ENCODE measurements at regions not wholly inside any gene's neighbourhood (a gene's known extent, or its start where the extent isn't known, plus 50 kb on each side); places are given as distances from the start of the nearest gene placed in this dataset.
A peak's percentile ranks its signal among the peaks of the same experiment; 100 is the strongest.
"Not testable (repeated sequence)": the region's sequence is repeated elsewhere in the genome, so short reads cannot be mapped to it uniquely, and the experiment has no call there.

- H3K9me3 Mint-ChIP-seq = no peaks in the 10 kb centered on the region
- no peak overlapping the region for H3K27ac Mint-ChIP-seq
- no peaks in the 10 kb centered on the region for H3K4me1 Mint-ChIP-seq
- no peak for ATAC-seq
- H3K4me3 Mint-ChIP-seq = no peak overlapping the region
- H3K36me3 Mint-ChIP-seq = no peaks in the 10 kb centered on the region
- H3K27me3 Mint-ChIP-seq = no peaks in the 10 kb centered on the region
Observed at GRCh38 chr3:25844891-25845290, 55.0 kb downstream of the OXSM start.

DNA sequence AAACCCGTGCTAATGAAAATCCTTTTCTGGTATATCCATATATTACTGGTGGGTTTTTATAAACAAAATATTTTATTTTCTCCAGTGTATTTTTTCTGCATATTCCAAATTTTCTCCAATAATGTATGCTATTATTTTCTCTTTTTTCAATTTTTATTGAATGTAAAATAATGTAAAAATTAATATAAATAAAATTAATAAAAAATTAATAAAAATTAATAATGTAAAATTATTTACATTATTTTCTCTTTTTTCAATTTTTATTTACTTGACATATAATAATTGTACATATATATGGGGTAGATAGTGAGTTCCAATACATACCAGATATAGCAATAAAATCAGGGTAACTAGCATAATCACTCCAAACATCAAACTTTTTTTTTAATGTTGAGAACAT, 56.4 kb downstream of the OXSM start:
- no peaks in the 10 kb centered on the region for H3K27me3 Mint-ChIP-seq
- no peaks in the 10 kb centered on the region for H3K36me3 Mint-ChIP-seq
- no peaks in the 10 kb centered on the region for H3K9me3 Mint-ChIP-seq
- no peak overlapping the region for H3K4me3 Mint-ChIP-seq
- no peaks in the 10 kb centered on the region for H3K4me1 Mint-ChIP-seq
- ATAC-seq = no peak
- no peak overlapping the region for H3K27ac Mint-ChIP-seq

GRCh38 chr3:25849091-25849490, 59.2 kb downstream of the OXSM start:
- H3K27me3 Mint-ChIP-seq = no peaks in the 10 kb centered on the region
- H3K4me3 Mint-ChIP-seq = no peak overlapping the region
- H3K27ac Mint-ChIP-seq = no peak overlapping the region
- no peaks in the 10 kb centered on the region for H3K9me3 Mint-ChIP-seq
- no peaks in the 10 kb centered on the region for H3K4me1 Mint-ChIP-seq
- no peak for ATAC-seq
- H3K36me3 Mint-ChIP-seq = no peaks in the 10 kb centered on the region

DNA sequence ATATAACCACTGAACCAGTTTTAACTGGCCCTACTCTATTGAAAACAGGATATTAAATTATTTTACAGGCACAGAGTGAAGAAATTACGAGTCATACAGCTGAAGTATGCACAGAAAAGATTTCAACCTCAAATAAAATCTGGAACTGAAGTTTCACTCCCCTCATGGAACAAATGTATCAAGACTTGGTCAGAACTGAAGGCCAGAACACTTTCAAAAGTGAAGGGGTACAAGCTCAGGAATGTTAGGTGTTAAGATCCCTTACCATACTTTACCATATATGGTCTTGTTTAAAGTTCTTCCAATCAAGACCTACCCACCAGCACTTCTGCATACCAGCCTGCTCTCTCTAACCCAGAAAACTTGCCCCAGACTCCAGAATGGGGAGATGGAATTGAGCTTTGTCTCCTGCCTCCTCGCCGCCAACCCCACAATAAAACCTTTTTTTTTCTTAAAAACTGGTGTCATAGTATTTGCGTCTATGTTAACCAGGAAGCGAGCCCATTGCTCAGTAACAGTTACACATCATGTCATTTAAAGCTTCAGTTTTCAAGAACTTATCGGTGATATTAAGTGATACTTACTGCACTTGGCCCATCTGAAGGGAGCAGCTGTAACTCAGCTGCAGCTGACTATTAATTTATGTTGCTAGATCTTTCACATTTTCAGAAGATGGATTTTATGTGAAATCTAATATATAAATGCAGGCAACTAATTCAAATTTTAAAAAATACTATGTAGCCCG, 59.9 kb downstream of the OXSM start:
- H3K27ac Mint-ChIP-seq = no peak overlapping the region
- H3K4me3 Mint-ChIP-seq = no peak overlapping the region

GRCh38 chr3:25851693-25852259, 61.9 kb downstream of the OXSM start:
- H3K36me3 Mint-ChIP-seq, H3K9me3 Mint-ChIP-seq, H3K4me3 Mint-ChIP-seq, H3K27ac Mint-ChIP-seq, H3K27me3 Mint-ChIP-seq, ATAC-seq, H3K4me1 Mint-ChIP-seq: not testable (repeated sequence)

More for the DNA sequence above, 59.9 kb downstream of the OXSM start:
- Mint-ChIP-seq H3K36me3 (no peaks in the 10 kb centered on the region), H3K4me1 (no peaks in the 10 kb centered on the region), H3K27me3 (no peaks in the 10 kb centered on the region), H3K9me3 (no peaks in the 10 kb centered on the region)
- no peak for ATAC-seq

DNA sequence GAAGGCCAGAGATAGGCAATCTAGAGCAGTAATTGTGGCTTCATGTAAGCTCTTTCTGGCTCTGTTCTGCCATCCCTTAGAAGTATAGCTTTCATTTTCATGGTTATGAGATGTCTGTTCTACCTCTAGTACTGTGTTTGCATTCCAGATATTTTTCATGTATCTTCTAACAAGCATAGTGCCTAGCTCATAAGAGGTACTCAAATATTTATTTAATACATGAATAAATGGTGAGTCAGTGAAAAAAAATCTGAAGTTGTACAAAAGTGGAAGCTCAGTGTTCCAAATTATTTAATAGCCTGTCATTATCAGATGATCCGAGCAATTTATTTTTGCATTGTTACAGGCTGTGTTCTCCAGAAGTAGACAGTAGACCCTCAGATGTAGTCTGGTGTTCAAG, 64.3 kb downstream of the OXSM start:
- no peak for ATAC-seq
- H3K27ac Mint-ChIP-seq = no peak overlapping the region

DNA sequence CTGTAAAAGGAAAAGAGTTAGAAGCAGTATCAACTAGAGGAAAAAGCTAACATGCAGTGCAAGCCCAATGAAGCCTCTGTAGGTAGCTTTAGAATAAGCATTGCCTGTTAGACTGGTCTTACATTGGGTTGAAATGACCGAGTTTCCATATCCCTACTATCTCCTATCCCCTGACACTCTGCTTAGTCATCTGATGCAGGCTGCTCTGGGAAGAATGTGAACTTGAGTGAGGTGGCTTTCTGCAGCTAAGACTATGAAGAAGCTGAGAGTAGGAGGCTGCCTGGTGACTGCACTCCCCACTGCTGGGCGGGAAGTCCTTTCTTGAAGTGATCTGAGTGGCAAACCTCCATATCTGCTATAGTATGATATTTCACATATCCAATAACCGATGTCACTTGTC, 64.7 kb downstream of the OXSM start:
- Mint-ChIP-seq H3K27me3 (no peaks in the 10 kb centered on the region), H3K4me1 (no peaks in the 10 kb centered on the region), H3K9me3 (no peaks in the 10 kb centered on the region), H3K27ac (no peak overlapping the region), H3K4me3 (no peak overlapping the region), H3K36me3 (no peaks in the 10 kb centered on the region)
- no peak for ATAC-seq

More for the DNA sequence above, 64.3 kb downstream of the OXSM start:
- Mint-ChIP-seq H3K36me3 (no peaks in the 10 kb centered on the region), H3K27me3 (no peaks in the 10 kb centered on the region), H3K4me3 (no peak overlapping the region), H3K4me1 (no peaks in the 10 kb centered on the region), H3K9me3 (no peaks in the 10 kb centered on the region)

- Mint-ChIP-seq H3K27ac (no peak overlapping the region), H3K36me3 (no peaks in the 10 kb centered on the region), H3K9me3 (peaks cover 3% of the 10 kb centered on the region), H3K4me1 (no peaks in the 10 kb centered on the region), H3K4me3 (no peak overlapping the region), H3K27me3 (no peaks in the 10 kb centered on the region)
- no peak for ATAC-seq
Observed at GRCh38 chr3:25855266-25855784, 65.4 kb downstream of the OXSM start.

DNA sequence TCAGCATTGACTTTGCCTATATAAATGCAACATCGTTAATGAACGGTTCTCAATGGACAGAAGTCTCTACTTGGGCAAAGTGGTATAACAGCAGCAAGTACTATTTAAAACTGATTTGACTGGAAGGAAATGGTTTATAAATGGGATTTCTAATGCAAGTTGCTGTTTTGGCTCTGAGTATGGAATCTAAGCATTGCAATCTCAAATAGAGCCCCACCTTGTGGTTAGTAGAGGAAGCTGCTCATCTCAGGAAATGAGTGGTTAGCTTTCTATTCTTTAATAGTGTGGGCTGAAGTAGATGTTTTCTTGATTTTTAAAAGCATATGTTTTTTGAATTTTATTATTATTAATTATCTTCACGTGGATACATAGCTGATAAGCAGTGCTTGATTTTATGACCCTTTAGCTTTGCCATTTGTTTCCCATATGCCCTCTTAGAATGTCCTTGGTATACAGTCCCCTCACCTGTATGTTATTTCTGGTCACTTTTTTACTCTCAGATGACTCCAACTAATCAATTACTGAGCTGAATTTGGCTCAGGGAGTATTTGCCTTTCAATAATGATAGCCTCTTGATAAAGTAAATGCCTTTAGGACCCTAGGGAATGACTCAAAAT, 67.1 kb downstream of the OXSM start:
- no peak overlapping the region for H3K4me3 Mint-ChIP-seq
- no peak overlapping the region for H3K27ac Mint-ChIP-seq
- no peaks in the 10 kb centered on the region for H3K27me3 Mint-ChIP-seq
- no peaks in the 10 kb centered on the region for H3K4me1 Mint-ChIP-seq
- peaks cover 6% of the 10 kb centered on the region for H3K9me3 Mint-ChIP-seq
- peak; percentile 65 for ATAC-seq
- H3K36me3 Mint-ChIP-seq = no peaks in the 10 kb centered on the region

- H3K4me1 Mint-ChIP-seq = no peaks in the 10 kb centered on the region
- no peaks in the 10 kb centered on the region for H3K36me3 Mint-ChIP-seq
- peaks cover 6% of the 10 kb centered on the region for H3K9me3 Mint-ChIP-seq
- ATAC-seq = no peak
- H3K4me3 Mint-ChIP-seq = no peak overlapping the region
- H3K27me3 Mint-ChIP-seq = no peaks in the 10 kb centered on the region
- H3K27ac Mint-ChIP-seq = no peak overlapping the region
Observed at GRCh38 chr3:25861566-25861965, 71.7 kb downstream of the OXSM start.

DNA sequence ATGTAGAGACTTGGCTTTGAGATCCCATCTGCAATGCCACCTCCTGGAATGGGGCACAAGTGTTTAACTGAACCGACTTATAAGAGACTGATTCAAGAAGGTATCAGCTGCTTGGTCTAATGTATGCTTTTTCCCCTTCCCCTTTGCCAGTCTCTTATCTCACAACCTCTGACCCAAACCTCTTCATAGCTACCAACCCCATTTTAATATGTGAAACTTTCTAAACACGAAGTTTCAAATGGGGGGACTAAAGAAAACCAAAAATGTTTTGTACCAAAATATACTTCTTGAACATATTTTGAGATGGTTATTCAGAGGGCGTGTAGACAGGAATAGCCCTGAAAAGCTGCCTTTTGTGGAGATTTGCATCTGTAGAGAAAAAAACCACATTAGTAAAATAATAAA, 73.1 kb downstream of the OXSM start:
- H3K4me3 Mint-ChIP-seq = no peak overlapping the region
- no peak for ATAC-seq
- H3K4me1 Mint-ChIP-seq = no peaks in the 10 kb centered on the region
- peaks cover 6% of the 10 kb centered on the region for H3K9me3 Mint-ChIP-seq
- no peaks in the 10 kb centered on the region for H3K36me3 Mint-ChIP-seq
- no peak overlapping the region for H3K27ac Mint-ChIP-seq
- no peaks in the 10 kb centered on the region for H3K27me3 Mint-ChIP-seq

DNA sequence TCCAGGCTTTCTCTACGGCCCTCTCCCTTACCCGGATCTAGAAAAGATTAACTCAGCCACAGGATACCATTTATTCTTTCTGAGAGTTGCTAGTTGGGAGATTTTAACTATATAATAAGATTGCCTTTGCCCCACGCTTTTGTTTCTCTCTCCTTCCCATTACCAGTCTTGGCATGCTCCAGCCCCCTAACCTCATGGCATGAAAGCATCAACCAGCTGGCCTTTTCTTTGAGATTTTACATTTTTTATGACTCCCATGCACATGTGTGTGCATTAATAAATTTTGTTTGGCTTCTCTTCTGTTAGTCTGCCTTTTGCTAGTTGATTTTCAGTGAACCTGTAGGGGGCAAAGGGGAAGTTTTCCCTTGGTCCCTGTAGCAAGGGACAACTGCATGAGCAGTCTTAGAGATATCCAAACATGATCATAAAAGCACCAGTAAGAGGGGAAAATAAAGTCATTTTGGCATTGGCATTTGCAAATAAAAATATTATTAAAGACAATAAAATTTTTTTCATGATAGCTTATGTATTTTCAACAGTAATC, 73.6 kb downstream of the OXSM start:
- H3K4me3 Mint-ChIP-seq = no peak overlapping the region
- no peak overlapping the region for H3K27ac Mint-ChIP-seq
- H3K4me1 Mint-ChIP-seq = no peaks in the 10 kb centered on the region
- peaks cover 6% of the 10 kb centered on the region for H3K9me3 Mint-ChIP-seq
- H3K36me3 Mint-ChIP-seq = no peaks in the 10 kb centered on the region
- H3K27me3 Mint-ChIP-seq = no peaks in the 10 kb centered on the region
- ATAC-seq = no peak

DNA sequence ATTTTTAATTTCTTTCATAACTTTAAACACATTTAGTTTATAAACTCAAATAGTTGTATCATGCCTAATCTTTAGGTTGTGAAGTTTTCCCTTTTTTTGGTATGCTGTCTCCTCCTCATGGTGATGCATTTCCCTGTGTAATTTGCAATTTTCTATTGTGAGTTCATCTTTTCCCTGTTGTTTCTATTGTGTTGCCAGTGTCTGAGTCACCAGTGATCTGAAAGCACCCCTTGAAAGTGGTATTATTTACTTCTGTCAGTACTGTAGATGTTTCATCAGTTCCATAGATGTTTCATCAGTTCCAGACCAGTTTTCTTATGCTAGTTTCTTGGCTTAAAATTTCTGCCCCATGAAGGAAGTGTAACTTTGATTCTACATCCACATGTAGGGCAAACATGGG, 80.6 kb downstream of the OXSM start:
- peaks cover 6% of the 10 kb centered on the region for H3K9me3 Mint-ChIP-seq
- no peaks in the 10 kb centered on the region for H3K27me3 Mint-ChIP-seq
- no peak overlapping the region for H3K27ac Mint-ChIP-seq
- H3K36me3 Mint-ChIP-seq = peaks cover 8% of the 10 kb centered on the region
- no peak for ATAC-seq
- H3K4me3 Mint-ChIP-seq = no peak overlapping the region
- H3K4me1 Mint-ChIP-seq = no peaks in the 10 kb centered on the region

DNA sequence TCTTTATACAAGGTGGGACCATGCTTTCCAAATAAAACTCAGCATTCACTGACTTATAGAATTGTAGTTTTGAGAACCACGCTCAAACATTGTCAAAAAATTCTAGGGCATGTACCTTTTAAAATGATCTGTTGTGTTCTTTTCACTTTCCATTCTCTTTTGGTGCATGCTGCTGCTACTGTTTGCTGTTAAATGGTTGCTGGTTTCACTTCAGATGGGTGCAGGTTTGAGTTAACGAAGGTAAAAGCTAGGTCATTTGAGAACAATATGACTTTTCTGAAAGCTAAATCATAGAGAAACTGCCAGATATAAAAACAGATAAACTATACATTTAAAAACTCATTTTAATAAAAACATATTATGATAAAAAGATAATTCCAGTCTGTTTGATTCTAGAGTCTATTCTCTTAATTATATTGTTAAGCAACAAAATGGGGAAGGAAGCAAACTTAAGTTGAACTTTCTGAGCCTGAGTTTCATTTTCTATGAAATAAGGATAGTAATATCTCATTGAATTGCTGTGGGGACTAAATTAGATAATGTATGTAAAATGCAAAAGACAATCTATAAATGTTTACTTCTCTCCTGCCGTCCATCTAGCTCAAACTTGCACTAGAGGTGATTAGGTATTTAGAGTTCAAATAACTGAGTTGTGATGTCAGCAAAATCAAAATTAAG, 82.4 kb downstream of the OXSM start:
- Mint-ChIP-seq H3K36me3 (peaks cover 8% of the 10 kb centered on the region), H3K9me3 (peaks cover 6% of the 10 kb centered on the region), H3K4me3 (no peak overlapping the region), H3K4me1 (no peaks in the 10 kb centered on the region), H3K27me3 (no peaks in the 10 kb centered on the region), H3K27ac (no peak overlapping the region)
- no peak for ATAC-seq

GRCh38 chr3:25883492-25883891, 93.6 kb downstream of the OXSM start:
- H3K36me3 Mint-ChIP-seq = no peaks in the 10 kb centered on the region

More at GRCh38 chr3:25883492-25883891, 93.6 kb downstream of the OXSM start:
- Mint-ChIP-seq H3K27me3 (peaks cover 26% of the 10 kb centered on the region), H3K4me1 (no peaks in the 10 kb centered on the region), H3K4me3 (no peak overlapping the region), H3K9me3 (no peaks in the 10 kb centered on the region), H3K27ac (no peak overlapping the region)
- no peak for ATAC-seq

All from stimulated activated memory B cell treated with anti-CD40 and anti-IgM and Interleukin-4, amounts not matched to agents 10 μg/mL and 1 μg/mL and 100 μg/mL, for 72 hours (primary cell).